ENCODE measurements at regions not wholly inside any gene's neighbourhood (a gene's known extent, or its start where the extent isn't known, plus 50 kb on each side); places are given as distances from the start of the nearest gene placed in this dataset.
"Not testable (repeated sequence)": the region's sequence is repeated elsewhere in the genome, so short reads cannot be mapped to it uniquely, and the experiment has no call there.

GRCh38 chr10:9172276-9172675 lies 1117.8 kb downstream of the GATA3 start:
- no peaks in the 10 kb centered on the region for H3K36me3 Mint-ChIP-seq
- H3K36me3 ChIP-seq (ENCODE audit: control insufficient read depth, insufficient read depth, low read length) = no peaks in the 10 kb centered on the region
- H3K27ac ChIP-seq (ENCODE audit: insufficient read depth, low read length, poor library complexity, severe bottlenecking) = no peak overlapping the region
- DNase-seq (no peak), ATAC-seq (ENCODE audit: low read depth in 2 of 2) (no peak)
- no peaks in the 10 kb centered on the region for H3K9me3 ChIP-seq (ENCODE audit: control insufficient read depth in 2 of 2, low read length in 2 of 2)
- peaks cover 2% of the 10 kb centered on the region for H3K27me3 ChIP-seq (ENCODE audit: control insufficient read depth, insufficient read depth, low read length)
- H3K27ac Mint-ChIP-seq = no peak overlapping the region
- no peaks in the 10 kb centered on the region for H3K4me1 ChIP-seq (ENCODE audit: control insufficient read depth, insufficient read depth, low read length, poor library complexity, severe bottlenecking)
- no peak overlapping the region for H3K4me3 Mint-ChIP-seq
- H3K27me3 Mint-ChIP-seq = peaks cover 14% of the 10 kb centered on the region
- H3K4me1 Mint-ChIP-seq = peaks cover 7 to 13% (median 10%) of the 10 kb centered on the region in 4 donors
- no peak overlapping the region for H3K4me3 ChIP-seq (ENCODE audit: low read depth, low read length)
- H3K9me3 Mint-ChIP-seq = peaks cover 0 to 3% (median 0%) of the 10 kb centered on the region in 7 donors

DNA sequence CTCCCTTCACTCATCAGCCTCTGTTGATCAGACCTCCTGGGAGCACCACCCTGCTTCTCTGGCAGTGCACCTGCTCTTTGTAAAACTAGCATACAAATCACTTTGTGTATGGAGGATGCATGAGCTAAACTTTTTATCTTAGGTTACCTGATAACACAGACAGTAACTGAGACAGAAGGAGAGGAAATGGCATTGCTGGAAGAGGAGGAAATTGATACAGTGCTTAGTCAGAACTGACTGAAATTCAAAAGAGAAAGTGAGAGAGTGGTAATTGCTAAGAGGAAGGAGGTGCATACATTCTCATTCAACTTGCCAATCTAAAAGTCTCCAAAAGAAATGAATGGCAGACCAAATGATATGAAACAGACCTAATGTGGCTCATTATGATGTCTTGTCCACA lies 1120.7 kb downstream of the GATA3 start:
- Mint-ChIP-seq H3K4me3 (no peak overlapping the region), H3K27ac (no peak overlapping the region), H3K9me3 (peaks cover 0 to 3% (median 0%) of the 10 kb centered on the region in 7 donors), H3K4me1 (peaks cover 7 to 11% (median 9%) of the 10 kb centered on the region in 4 donors), H3K27me3 (peaks cover 7% of the 10 kb centered on the region), H3K36me3 (no peaks in the 10 kb centered on the region)
- ATAC-seq (ENCODE audit: low read depth in 2 of 2) = peak; percentile 55 to 66
- no peaks in the 10 kb centered on the region for H3K9me3 ChIP-seq (ENCODE audit: control insufficient read depth in 2 of 2, low read length in 2 of 2)
- no peak overlapping the region for H3K4me3 ChIP-seq (ENCODE audit: low read depth, low read length)
- H3K36me3 ChIP-seq (ENCODE audit: control insufficient read depth, insufficient read depth, low read length) = no peaks in the 10 kb centered on the region
- H3K4me1 ChIP-seq (ENCODE audit: control insufficient read depth, insufficient read depth, low read length, poor library complexity, severe bottlenecking) = no peaks in the 10 kb centered on the region
- H3K27me3 ChIP-seq (ENCODE audit: control insufficient read depth, insufficient read depth, low read length) = peaks cover 2% of the 10 kb centered on the region
- peak in 1 of 3 donors; percentile 67 for DNase-seq
- H3K27ac ChIP-seq (ENCODE audit: insufficient read depth, low read length, poor library complexity, severe bottlenecking) = no peak overlapping the region

DNA sequence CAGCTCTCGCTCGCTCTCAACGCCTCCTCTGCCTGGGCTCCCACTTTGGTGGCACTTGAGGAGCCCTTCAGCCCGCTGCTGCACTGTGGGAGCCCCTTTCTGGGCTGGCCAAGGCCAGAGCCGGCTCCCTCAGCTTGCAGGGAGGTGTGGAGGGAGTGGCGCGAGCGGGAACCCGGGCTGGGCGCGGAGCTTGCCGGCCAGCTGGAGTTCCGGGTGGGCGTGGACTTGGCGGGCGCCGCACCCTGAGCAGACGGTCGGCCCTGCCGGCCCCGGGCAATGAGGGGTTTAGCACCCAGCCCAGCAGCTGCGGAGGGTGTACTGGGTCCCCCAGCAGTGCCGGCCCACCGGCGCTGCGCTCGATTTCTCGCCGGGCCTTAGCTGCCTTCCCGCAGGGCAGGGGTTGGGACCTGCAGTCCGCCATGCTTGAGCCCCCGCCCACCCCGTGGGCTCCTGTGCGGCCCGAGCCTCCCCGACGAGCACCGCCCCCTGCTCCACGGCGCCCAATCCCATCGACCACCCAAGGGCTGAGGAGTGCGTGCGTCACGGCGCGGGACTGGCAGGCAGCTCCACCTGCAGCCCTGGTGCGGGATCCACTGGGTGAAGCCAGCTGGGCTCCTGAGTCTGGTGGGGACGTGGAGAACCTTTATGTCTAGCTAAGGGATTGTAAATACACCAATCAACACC lies 1128.9 kb downstream of the GATA3 start:
- not testable (repeated sequence) for H3K27me3 Mint-ChIP-seq; ATAC-seq (ENCODE audit: low read depth in 2 of 2); H3K27ac Mint-ChIP-seq; DNase-seq; H3K36me3 Mint-ChIP-seq; H3K27ac ChIP-seq (ENCODE audit: insufficient read depth, low read length, poor library complexity, severe bottlenecking); H3K27me3 ChIP-seq (ENCODE audit: control insufficient read depth, insufficient read depth, low read length); H3K9me3 Mint-ChIP-seq; H3K9me3 ChIP-seq (ENCODE audit: control insufficient read depth in 2 of 2, low read length in 2 of 2); H3K4me1 ChIP-seq (ENCODE audit: control insufficient read depth, insufficient read depth, low read length, poor library complexity, severe bottlenecking); H3K4me3 ChIP-seq (ENCODE audit: low read depth, low read length); H3K36me3 ChIP-seq (ENCODE audit: control insufficient read depth, insufficient read depth, low read length); H3K4me3 Mint-ChIP-seq; H3K4me1 Mint-ChIP-seq

DNA sequence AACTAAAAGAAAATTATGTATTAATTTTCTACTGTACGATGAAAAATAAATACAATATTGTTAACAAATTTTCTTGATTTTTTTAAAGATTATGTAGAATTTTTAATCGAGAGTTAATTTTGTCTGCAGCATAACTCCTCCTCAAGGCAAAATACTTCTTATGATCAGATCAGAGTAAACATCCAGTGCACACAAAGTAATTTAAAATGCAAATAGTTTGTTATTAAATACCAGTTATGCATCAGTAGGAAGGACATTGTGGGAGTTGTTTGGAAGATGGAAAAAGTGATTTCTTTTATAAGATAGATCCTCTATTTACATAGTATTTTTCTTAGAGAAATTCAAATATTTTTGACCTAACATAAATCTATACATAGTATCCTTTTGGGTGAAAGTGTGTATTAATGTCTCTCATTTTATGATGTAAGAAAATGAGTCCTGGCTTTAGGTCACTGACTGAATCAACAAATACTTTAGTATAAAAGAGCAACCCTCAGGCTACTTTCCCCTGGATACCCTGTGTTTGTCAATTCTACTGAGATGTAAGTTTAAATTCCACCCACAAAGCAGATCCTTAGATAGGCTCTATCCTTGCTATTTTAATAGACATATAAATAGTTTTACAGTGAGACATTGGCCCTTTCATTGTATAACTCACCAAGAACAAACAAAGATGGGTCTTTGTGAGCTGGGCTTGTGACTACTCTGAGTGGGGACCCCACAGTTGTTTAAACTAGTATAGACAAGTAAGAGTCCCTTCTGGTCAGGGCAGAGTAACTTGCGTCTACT lies 1133.7 kb downstream of the GATA3 start:
- Mint-ChIP-seq H3K27ac (no peak overlapping the region), H3K9me3 (no peaks in the 10 kb centered on the region), H3K36me3 (no peaks in the 10 kb centered on the region), H3K4me3 (no peak overlapping the region), H3K27me3 (peaks cover 25% of the 10 kb centered on the region), H3K4me1 (peaks cover 0 to 10% (median under 1%) of the 10 kb centered on the region in 4 donors)
- DNase-seq = no peak
- no peak overlapping the region for H3K4me3 ChIP-seq (ENCODE audit: low read depth, low read length)
- H3K27ac ChIP-seq (ENCODE audit: insufficient read depth, low read length, poor library complexity, severe bottlenecking) = no peak overlapping the region
- no peaks in the 10 kb centered on the region for H3K36me3 ChIP-seq (ENCODE audit: control insufficient read depth, insufficient read depth, low read length)
- no peak for ATAC-seq (ENCODE audit: low read depth in 2 of 2)
- no peaks in the 10 kb centered on the region for H3K9me3 ChIP-seq (ENCODE audit: control insufficient read depth in 2 of 2, low read length in 2 of 2)
- H3K27me3 ChIP-seq (ENCODE audit: control insufficient read depth, insufficient read depth, low read length) = peaks cover 2% of the 10 kb centered on the region
- H3K4me1 ChIP-seq (ENCODE audit: control insufficient read depth, insufficient read depth, low read length, poor library complexity, severe bottlenecking) = no peaks in the 10 kb centered on the region

DNA sequence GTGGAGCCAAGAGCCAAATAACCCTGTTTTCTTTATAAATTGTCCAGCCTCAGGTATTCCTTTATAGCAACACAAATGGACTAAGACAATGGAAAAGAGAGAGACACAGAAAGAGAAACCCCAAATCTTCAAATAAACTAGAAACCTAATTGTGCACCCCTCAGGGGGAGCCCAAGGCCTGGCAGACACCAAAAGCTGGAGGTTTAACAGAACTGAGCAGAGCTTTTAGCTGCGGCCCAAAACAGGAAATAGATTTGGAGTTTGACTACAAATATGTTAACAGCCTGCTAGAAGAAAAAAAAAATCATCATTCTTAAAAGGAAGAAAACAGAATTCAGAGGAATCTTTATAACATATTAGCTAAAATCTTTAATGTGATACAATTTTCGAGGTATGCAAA lies 1135.0 kb downstream of the GATA3 start:
- Histone ChIP-seq H3K27me3 (ENCODE audit: control insufficient read depth, insufficient read depth, low read length) (peaks cover 2% of the 10 kb centered on the region), H3K4me3 (ENCODE audit: low read depth, low read length) (no peak overlapping the region), H3K36me3 (ENCODE audit: control insufficient read depth, insufficient read depth, low read length) (no peaks in the 10 kb centered on the region), H3K4me1 (ENCODE audit: control insufficient read depth, insufficient read depth, low read length, poor library complexity, severe bottlenecking) (no peaks in the 10 kb centered on the region), H3K9me3 (ENCODE audit: control insufficient read depth in 2 of 2, low read length in 2 of 2) (no peaks in the 10 kb centered on the region), H3K27ac (ENCODE audit: insufficient read depth, low read length, poor library complexity, severe bottlenecking) (no peak overlapping the region)
- H3K4me1 Mint-ChIP-seq = peaks cover 0 to 10% (median under 1%) of the 10 kb centered on the region in 4 donors
- H3K27me3 Mint-ChIP-seq = peaks cover 25% of the 10 kb centered on the region
- H3K4me3 Mint-ChIP-seq = no peak overlapping the region
- DNase-seq (no peak), ATAC-seq (ENCODE audit: low read depth in 2 of 2) (no peak)
- no peaks in the 10 kb centered on the region for H3K36me3 Mint-ChIP-seq
- H3K27ac Mint-ChIP-seq = no peak overlapping the region
- no peaks in the 10 kb centered on the region for H3K9me3 Mint-ChIP-seq

GRCh38 chr10:9193120-9193519 lies 1138.6 kb downstream of the GATA3 start:
- H3K27me3 Mint-ChIP-seq = peaks cover 28% of the 10 kb centered on the region
- no peak overlapping the region for H3K27ac Mint-ChIP-seq
- H3K4me1 Mint-ChIP-seq = peaks cover 0 to 10% (median under 1%) of the 10 kb centered on the region in 4 donors
- H3K36me3 Mint-ChIP-seq = no peaks in the 10 kb centered on the region
- ATAC-seq (ENCODE audit: low read depth in 2 of 2) (no peak), DNase-seq (no peak)
- H3K4me1 ChIP-seq (ENCODE audit: control insufficient read depth, insufficient read depth, low read length, poor library complexity, severe bottlenecking) = no peaks in the 10 kb centered on the region
- H3K27me3 ChIP-seq (ENCODE audit: control insufficient read depth, insufficient read depth, low read length) = peaks cover 5% of the 10 kb centered on the region
- H3K4me3 Mint-ChIP-seq = no peak overlapping the region
- no peaks in the 10 kb centered on the region for H3K9me3 Mint-ChIP-seq
- H3K27ac ChIP-seq (ENCODE audit: insufficient read depth, low read length, poor library complexity, severe bottlenecking) = no peak overlapping the region
- no peaks in the 10 kb centered on the region for H3K36me3 ChIP-seq (ENCODE audit: control insufficient read depth, insufficient read depth, low read length)
- no peaks in the 10 kb centered on the region for H3K9me3 ChIP-seq (ENCODE audit: control insufficient read depth in 2 of 2, low read length in 2 of 2)
- no peak overlapping the region for H3K4me3 ChIP-seq (ENCODE audit: low read depth, low read length)

DNA sequence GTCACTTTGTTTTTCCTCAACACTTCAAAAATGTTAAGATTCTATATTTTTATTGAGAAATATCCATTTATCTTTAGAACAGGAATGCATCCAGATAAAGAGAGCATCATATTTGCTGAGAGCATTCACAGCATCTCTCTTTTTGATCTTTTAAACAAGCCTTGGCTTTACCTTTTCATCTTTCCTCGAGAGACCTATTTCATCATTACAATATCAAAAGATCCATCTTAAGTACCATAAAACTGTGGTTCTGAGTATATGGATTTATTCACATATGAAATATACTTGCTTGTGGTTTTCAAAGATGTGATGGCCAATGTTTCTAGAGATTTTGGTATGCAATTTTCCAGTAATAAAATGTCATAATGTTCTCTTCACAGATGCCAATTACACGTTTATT lies 1140.9 kb downstream of the GATA3 start:
- no peaks in the 10 kb centered on the region for H3K9me3 ChIP-seq (ENCODE audit: control insufficient read depth in 2 of 2, low read length in 2 of 2)
- H3K27ac ChIP-seq (ENCODE audit: insufficient read depth, low read length, poor library complexity, severe bottlenecking) = no peak overlapping the region
- H3K4me1 ChIP-seq (ENCODE audit: control insufficient read depth, insufficient read depth, low read length, poor library complexity, severe bottlenecking) = no peaks in the 10 kb centered on the region
- Mint-ChIP-seq H3K4me1 (no peaks in the 10 kb centered on the region), H3K4me3 (no peak overlapping the region), H3K27me3 (peaks cover 18% of the 10 kb centered on the region), H3K9me3 (no peaks in the 10 kb centered on the region), H3K36me3 (no peaks in the 10 kb centered on the region), H3K27ac (no peak overlapping the region)
- peaks cover 5% of the 10 kb centered on the region for H3K27me3 ChIP-seq (ENCODE audit: control insufficient read depth, insufficient read depth, low read length)
- no peak for DNase-seq
- no peak for ATAC-seq (ENCODE audit: low read depth in 2 of 2)
- no peaks in the 10 kb centered on the region for H3K36me3 ChIP-seq (ENCODE audit: control insufficient read depth, insufficient read depth, low read length)
- no peak overlapping the region for H3K4me3 ChIP-seq (ENCODE audit: low read depth, low read length)

GRCh38 chr10:9198611-9199010 lies 1144.1 kb downstream of the GATA3 start:
- H3K27ac Mint-ChIP-seq = no peak overlapping the region
- ATAC-seq (ENCODE audit: low read depth in 2 of 2) (no peak), DNase-seq (no peak)
- H3K9me3 ChIP-seq (ENCODE audit: control insufficient read depth in 2 of 2, low read length in 2 of 2) = no peaks in the 10 kb centered on the region
- H3K4me3 Mint-ChIP-seq = no peak overlapping the region
- no peaks in the 10 kb centered on the region for H3K4me1 ChIP-seq (ENCODE audit: control insufficient read depth, insufficient read depth, low read length, poor library complexity, severe bottlenecking)
- no peaks in the 10 kb centered on the region for H3K9me3 Mint-ChIP-seq
- H3K36me3 ChIP-seq (ENCODE audit: control insufficient read depth, insufficient read depth, low read length) = no peaks in the 10 kb centered on the region
- no peak overlapping the region for H3K27ac ChIP-seq (ENCODE audit: insufficient read depth, low read length, poor library complexity, severe bottlenecking)
- H3K27me3 Mint-ChIP-seq = peaks cover 19% of the 10 kb centered on the region
- H3K27me3 ChIP-seq (ENCODE audit: control insufficient read depth, insufficient read depth, low read length) = peaks cover 2% of the 10 kb centered on the region
- H3K4me1 Mint-ChIP-seq = no peaks in the 10 kb centered on the region
- H3K4me3 ChIP-seq (ENCODE audit: low read depth, low read length) = no peak overlapping the region
- no peaks in the 10 kb centered on the region for H3K36me3 Mint-ChIP-seq
